ENCODE measurements at regions not wholly inside any gene's neighbourhood (a gene's known extent, or its start where the extent isn't known, plus 50 kb on each side); places are given as distances from the start of the nearest gene placed in this dataset.

DNA sequence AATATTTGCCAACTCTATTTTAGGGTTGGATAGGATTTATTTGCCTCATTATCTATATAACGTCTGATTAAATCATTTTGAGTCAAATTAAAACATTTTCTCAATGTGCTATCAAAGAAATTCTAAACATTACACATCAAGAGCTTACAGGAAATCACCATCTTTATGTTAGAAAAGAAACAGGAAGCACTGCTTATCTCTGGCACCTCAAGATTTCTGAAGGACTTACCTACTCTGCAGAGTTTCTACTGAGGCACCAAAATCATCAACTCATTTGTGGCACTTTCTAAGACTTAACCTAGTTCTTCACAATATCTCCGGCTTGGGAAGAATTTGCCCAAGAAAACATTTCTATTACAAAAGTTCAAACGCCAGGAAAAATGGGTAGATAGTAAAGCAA is 181.3 kb upstream of the EOMES start:
- H3K9ac ChIP-seq (ENCODE audit: insufficient read depth, low read depth, low read length), result no peak overlapping the region
- intact Hi-C loops (cut with micrococcal nuclease; ENCODE audit: unreplicated experiment) (no loop called here), in situ Hi-C loops (cut with HindIII; ENCODE audit: extremely low pct_ligation_motif_present, low pct_unique_long_range_greater_than_20kb) (no loop called here)
- no peak overlapping the region for H3K4me3 ChIP-seq (replicated peaks in 1 of 3; ENCODE audit: insufficient read depth in 1 of 3, low read depth in 2 of 3, low read length in 3 of 3)
- no peak overlapping the region for H2AFZ ChIP-seq (ENCODE audit: low read length)
- DNase-seq (ENCODE audit: low spot score) (no peak), ATAC-seq (no peak), FAIRE-seq (no peak)
- H3K4me2 ChIP-seq (ENCODE audit: low read depth, low read length), result no peak overlapping the region
- H3K79me2 ChIP-seq (ENCODE audit: insufficient read depth, low read length), result no peaks in the 10 kb centered on the region
- no peaks in the 10 kb centered on the region for H3K9me3 ChIP-seq (ENCODE audit: low read length)
- BruUV-seq (replicated peaks), result no TSS peak
- CTCF ChIA-PET (ENCODE audit: low intra/inter-chr PET ratio, low total read pairs), result no interaction called here
- POLR2A ChIA-PET, result no interaction called here
- 13% methylated on average over 3 of the region's 3 CpGs for WGBS (ENCODE audit: low lambda C conversion rate)
- H4K20me1 ChIP-seq (ENCODE audit: insufficient read depth, low read length), result no peaks in the 10 kb centered on the region
- no peak for TF ChIP-seq ZNF646 (CRISPR knock-in tag; IDR thresholded peaks at IDR 0.05)
- TF ChIP-seq KDM5B (CRISPR knock-in tag; IDR thresholded peaks at IDR 0.05; ENCODE audit: borderline replicate concordance), result no peak
- TF ChIP-seq, protein P1, sequence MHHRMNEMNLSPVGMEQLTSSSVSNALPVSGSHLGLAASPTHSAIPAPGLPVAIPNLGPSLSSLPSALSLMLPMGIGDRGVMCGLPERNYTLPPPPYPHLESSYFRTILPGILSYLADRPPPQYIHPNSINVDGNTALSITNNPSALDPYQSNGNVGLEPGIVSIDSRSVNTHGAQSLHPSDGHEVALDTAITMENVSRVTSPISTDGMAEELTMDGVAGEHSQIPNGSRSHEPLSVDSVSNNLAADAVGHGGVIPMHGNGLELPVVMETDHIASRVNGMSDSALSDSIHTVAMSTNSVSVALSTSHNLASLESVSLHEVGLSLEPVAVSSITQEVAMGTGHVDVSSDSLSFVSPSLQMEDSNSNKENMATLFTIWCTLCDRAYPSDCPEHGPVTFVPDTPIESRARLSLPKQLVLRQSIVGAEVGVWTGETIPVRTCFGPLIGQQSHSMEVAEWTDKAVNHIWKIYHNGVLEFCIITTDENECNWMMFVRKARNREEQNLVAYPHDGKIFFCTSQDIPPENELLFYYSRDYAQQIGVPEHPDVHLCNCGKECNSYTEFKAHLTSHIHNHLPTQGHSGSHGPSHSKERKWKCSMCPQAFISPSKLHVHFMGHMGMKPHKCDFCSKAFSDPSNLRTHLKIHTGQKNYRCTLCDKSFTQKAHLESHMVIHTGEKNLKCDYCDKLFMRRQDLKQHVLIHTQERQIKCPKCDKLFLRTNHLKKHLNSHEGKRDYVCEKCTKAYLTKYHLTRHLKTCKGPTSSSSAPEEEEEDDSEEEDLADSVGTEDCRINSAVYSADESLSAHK (CRISPR knock-in tag; IDR thresholded peaks at IDR 0.05; ENCODE audit: borderline replicate concordance), result no peak
- no peak for TF ChIP-seq WIZ (CRISPR knock-in tag; IDR thresholded peaks at IDR 0.05)
- no peak for TF ChIP-seq HNRNPH1 (optimal IDR thresholded peaks at IDR 0.05; ENCODE audit: low read depth, low read length)
- TF ChIP-seq NCOA1 (CRISPR knock-in tag; IDR thresholded peaks at IDR 0.05), result no peak
- no peak for TF ChIP-seq NONO (IDR thresholded peaks at IDR 0.05)
- no peak for TF ChIP-seq NONO (CRISPR knock-in tag; conservative IDR thresholded peaks at IDR 0.05)
- no peak for TF ChIP-seq KLF16 (CRISPR knock-in tag; IDR thresholded peaks at IDR 0.05)
- TF ChIP-seq ZNF616 (CRISPR knock-in tag; IDR thresholded peaks at IDR 0.05; ENCODE audit: low read depth), result no peak
- TF ChIP-seq ZFP62 (CRISPR knock-in tag; IDR thresholded peaks at IDR 0.05), result no peak
- no peaks in the 10 kb centered on the region for H3K36me3 ChIP-seq (replicated peaks in 1 of 2; ENCODE audit: control insufficient read depth in 1 of 2, insufficient read depth in 2 of 2, low read length in 2 of 2)
- H3K27me3 ChIP-seq (ENCODE audit: control insufficient read depth in 1 of 2, insufficient read depth in 2 of 2, low read length in 2 of 2), result no peaks in the 10 kb centered on the region
- no peaks in the 10 kb centered on the region for H3K4me1 ChIP-seq (ENCODE audit: insufficient read depth, low read length)
- no peak overlapping the region for H3K27ac ChIP-seq (ENCODE audit: extremely low read length, insufficient read depth, low read length)

Data from HepG2 (cell line).